ENCODE measurements at regions not wholly inside any gene's neighbourhood (a gene's known extent, or its start where the extent isn't known, plus 50 kb on each side); places are given as distances from the start of the nearest gene placed in this dataset.

DNA sequence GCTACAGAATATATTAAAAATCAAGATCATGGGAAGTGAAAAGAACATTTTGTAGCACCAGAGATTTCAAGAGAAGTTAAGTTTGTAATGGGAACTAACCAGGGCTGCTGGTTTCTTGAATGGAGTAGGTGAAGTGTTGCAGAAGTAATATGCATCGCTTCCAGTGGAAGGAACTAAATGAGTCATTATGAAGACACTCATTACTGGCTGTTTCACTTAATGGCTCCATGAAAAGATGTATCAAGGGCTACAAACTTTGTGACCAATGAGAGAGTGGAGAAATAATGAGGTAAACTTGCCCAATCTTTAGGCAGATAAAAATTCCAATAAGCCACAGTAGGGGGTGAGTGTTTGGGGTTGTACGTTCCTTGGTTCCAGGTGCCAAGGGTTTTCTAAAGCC, 380.4 kb upstream of the POU3F3 start:
- TF ChIP-seq, protein P1, sequence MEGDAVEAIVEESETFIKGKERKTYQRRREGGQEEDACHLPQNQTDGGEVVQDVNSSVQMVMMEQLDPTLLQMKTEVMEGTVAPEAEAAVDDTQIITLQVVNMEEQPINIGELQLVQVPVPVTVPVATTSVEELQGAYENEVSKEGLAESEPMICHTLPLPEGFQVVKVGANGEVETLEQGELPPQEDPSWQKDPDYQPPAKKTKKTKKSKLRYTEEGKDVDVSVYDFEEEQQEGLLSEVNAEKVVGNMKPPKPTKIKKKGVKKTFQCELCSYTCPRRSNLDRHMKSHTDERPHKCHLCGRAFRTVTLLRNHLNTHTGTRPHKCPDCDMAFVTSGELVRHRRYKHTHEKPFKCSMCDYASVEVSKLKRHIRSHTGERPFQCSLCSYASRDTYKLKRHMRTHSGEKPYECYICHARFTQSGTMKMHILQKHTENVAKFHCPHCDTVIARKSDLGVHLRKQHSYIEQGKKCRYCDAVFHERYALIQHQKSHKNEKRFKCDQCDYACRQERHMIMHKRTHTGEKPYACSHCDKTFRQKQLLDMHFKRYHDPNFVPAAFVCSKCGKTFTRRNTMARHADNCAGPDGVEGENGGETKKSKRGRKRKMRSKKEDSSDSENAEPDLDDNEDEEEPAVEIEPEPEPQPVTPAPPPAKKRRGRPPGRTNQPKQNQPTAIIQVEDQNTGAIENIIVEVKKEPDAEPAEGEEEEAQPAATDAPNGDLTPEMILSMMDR (tag by site-specific recombination; IDR thresholded peaks at IDR 0.05): no peak
- TF ChIP-seq ZEB2 (tag by site-specific recombination; IDR thresholded peaks at IDR 0.05) (no peak), ZNF174 (tag by site-specific recombination; IDR thresholded peaks at IDR 0.05) (no peak)
